DOHH2 (cell line): ENCODE measurements at regions not wholly inside any gene's neighbourhood (a gene's known extent, or its start where the extent isn't known, plus 50 kb on each side); places are given as distances from the start of the nearest gene placed in this dataset.
"Not testable (repeated sequence)": the region's sequence is repeated elsewhere in the genome, so short reads cannot be mapped to it uniquely, and the experiment has no call there.

Source experiments
- H3F3A ChIP-seq: fragments of 200-600 bp; sonication (generic), shearing (Covaris generic); 2 replicates; pipeline ENCODE4 v1.6.0; 2016; ENCODE audit warnings: antibody characterized with exemption, mild to moderate bottlenecking; ENCODE audit not compliant: control insufficient read depth, insufficient read depth
- H3K27ac ChIP-seq: fragments of 200-600 bp; sonication (generic); 2 replicates; pipeline ENCODE4 v1.5.1; 2014; ENCODE audit warnings: low read depth, mild to moderate bottlenecking, low read length, moderate library complexity
- H3K27me3 ChIP-seq: fragments of 200-600 bp; sonication (generic); 2 replicates; pipeline ENCODE4 v1.6.1; 2014; ENCODE audit warnings: mild to moderate bottlenecking, low read length, mixed read lengths; ENCODE audit not compliant: control insufficient read depth
- H3K36me3 ChIP-seq: fragments of 200-600 bp; sonication (generic); 2 replicates; pipeline ENCODE4 v1.6.1; 2014; ENCODE audit warnings: mild to moderate bottlenecking, low read length, moderate library complexity, mixed read lengths; ENCODE audit not compliant: control insufficient read depth
- H3K4me1 ChIP-seq: fragments of 200-600 bp; sonication (generic); 2 replicates; pipeline ENCODE4 v1.6.1; 2014; ENCODE audit warnings: mild to moderate bottlenecking, low read length, mixed read lengths; ENCODE audit not compliant: control insufficient read depth
- H3K4me2 ChIP-seq: fragments of 200-600 bp; sonication (generic); 2 replicates; pipeline ENCODE4 v1.6.0; 2014; ENCODE audit warnings: mild to moderate bottlenecking, low read length, moderate library complexity
- H3K4me3 ChIP-seq: fragments of 200-600 bp; sonication (generic); 2 replicates; pipeline ENCODE4 v1.5.1; 2014; ENCODE audit warnings: mild to moderate bottlenecking, low read length, mixed read lengths
- H3K79me2 ChIP-seq: fragments of 200-600 bp; sonication (generic); 2 replicates; pipeline ENCODE4 v1.6.1; 2014; ENCODE audit warnings: mild to moderate bottlenecking, low read length, mixed read lengths; ENCODE audit not compliant: control insufficient read depth
- H3K9me2 ChIP-seq: fragments of 200-600 bp; sonication (generic); replicated peaks from 2 replicates; pipeline ENCODE4 v1.6.1; 2014; ENCODE audit warnings: mild to moderate bottlenecking, low read length, mixed read lengths; ENCODE audit not compliant: control insufficient read depth
- H3K9me3 ChIP-seq: fragments of 200-600 bp; sonication (generic); 2 replicates; pipeline ENCODE4 v1.6.1; 2014; ENCODE audit warnings: antibody characterized with exemption, low read length, mixed read lengths; ENCODE audit not compliant: control insufficient read depth, insufficient read depth
- H4K20me1 ChIP-seq: fragments of 200-600 bp; sonication (generic); 2 replicates; pipeline ENCODE4 v1.6.0; 2014; ENCODE audit warnings: low read depth, mild to moderate bottlenecking, antibody characterized with exemption, low read length, moderate library complexity; ENCODE audit not compliant: control insufficient read depth, insufficient read depth
- EZH2phosphoT487 ChIP-seq: fragments of 200-600 bp; sonication (generic); IDR thresholded peaks from 2 replicates; pipeline ENCODE4 v1.6.1; 2017; ENCODE audit warnings: borderline replicate concordance, mild to moderate bottlenecking, antibody characterized with exemption, low read length, moderate library complexity, mixed read lengths
- TF ChIP-seq, protein P1 (sequence below): fragments of 200-600 bp; sonication (generic); IDR thresholded peaks from one replicate; pipeline ENCODE4 v1.5.1; 2014; ENCODE audit warnings: antibody characterized with exemption, mild to moderate bottlenecking, low read depth, low read length; ENCODE audit not compliant: poor library complexity, severe bottlenecking

- H3K9me3 ChIP-seq: no peaks in the 10 kb centered on the region
- no peaks in the 10 kb centered on the region for H4K20me1 ChIP-seq
- H3K27me3 ChIP-seq: no peaks in the 10 kb centered on the region; the same call in 1 of the 2 replicates
- no peak overlapping the region for H3K4me3 ChIP-seq
- no peak overlapping the region for H3K4me2 ChIP-seq
- no peak overlapping the region for H3K27ac ChIP-seq
- no peaks in the 10 kb centered on the region for H3K4me1 ChIP-seq
- H3K36me3 ChIP-seq: no peaks in the 10 kb centered on the region
- H3F3A ChIP-seq: no peaks in the 10 kb centered on the region
- no peaks in the 10 kb centered on the region for H3K9me2 ChIP-seq
- TF ChIP-seq EZH2phosphoT487: no peak
- TF ChIP-seq, protein P1, sequence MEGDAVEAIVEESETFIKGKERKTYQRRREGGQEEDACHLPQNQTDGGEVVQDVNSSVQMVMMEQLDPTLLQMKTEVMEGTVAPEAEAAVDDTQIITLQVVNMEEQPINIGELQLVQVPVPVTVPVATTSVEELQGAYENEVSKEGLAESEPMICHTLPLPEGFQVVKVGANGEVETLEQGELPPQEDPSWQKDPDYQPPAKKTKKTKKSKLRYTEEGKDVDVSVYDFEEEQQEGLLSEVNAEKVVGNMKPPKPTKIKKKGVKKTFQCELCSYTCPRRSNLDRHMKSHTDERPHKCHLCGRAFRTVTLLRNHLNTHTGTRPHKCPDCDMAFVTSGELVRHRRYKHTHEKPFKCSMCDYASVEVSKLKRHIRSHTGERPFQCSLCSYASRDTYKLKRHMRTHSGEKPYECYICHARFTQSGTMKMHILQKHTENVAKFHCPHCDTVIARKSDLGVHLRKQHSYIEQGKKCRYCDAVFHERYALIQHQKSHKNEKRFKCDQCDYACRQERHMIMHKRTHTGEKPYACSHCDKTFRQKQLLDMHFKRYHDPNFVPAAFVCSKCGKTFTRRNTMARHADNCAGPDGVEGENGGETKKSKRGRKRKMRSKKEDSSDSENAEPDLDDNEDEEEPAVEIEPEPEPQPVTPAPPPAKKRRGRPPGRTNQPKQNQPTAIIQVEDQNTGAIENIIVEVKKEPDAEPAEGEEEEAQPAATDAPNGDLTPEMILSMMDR: no peak
- no peaks in the 10 kb centered on the region for H3K79me2 ChIP-seq
These were observed 81.4 kb downstream of the NENF start for GRCh38 chr1:212514056-212514614.

- Histone ChIP-seq H3K4me3 (no peak overlapping the region), H3K4me1 (no peaks in the 10 kb centered on the region), H3K9me2 (no peaks in the 10 kb centered on the region), H3K36me3 (no peaks in the 10 kb centered on the region), H4K20me1 (no peaks in the 10 kb centered on the region), H3F3A (no peaks in the 10 kb centered on the region), H3K27me3 (no peaks in the 10 kb centered on the region; the same call in 1 of the 2 replicates), H3K79me2 (no peaks in the 10 kb centered on the region), H3K4me2 (no peak overlapping the region), H3K27ac (no peak overlapping the region), H3K9me3 (no peaks in the 10 kb centered on the region)
- TF ChIP-seq, protein P1: no peak
- no peak for TF ChIP-seq EZH2phosphoT487
These were observed 82.1 kb downstream of the NENF start for GRCh38 chr1:212514782-212515181.

DNA sequence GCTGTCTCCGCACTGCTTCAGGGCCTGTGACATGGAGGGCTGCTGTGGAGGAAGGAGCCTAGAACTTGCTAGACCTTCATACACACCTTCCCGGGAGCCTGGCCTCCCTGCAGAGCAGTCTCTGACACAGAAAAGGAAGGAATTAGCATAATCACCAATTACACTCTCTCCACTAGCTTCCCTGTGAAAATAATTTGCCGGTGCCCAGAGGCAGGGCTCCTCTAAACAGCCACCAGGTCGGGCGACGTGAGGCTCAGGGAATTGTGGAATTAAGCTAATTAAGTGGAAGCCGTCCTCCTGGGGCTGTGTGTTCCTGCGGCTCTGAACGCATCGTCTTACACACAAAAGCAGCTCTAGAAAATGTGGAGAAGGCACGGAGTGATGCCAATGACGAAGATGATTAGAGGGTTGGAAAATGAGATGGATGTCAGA lies 82.6 kb downstream of the NENF start:
- Histone ChIP-seq H3K4me3 (no peak overlapping the region), H3K36me3 (no peaks in the 10 kb centered on the region), H4K20me1 (no peaks in the 10 kb centered on the region), H3K9me3 (no peaks in the 10 kb centered on the region), H3K27me3 (no peaks in the 10 kb centered on the region; the same call in 1 of the 2 replicates), H3K4me1 (no peaks in the 10 kb centered on the region), H3K9me2 (no peaks in the 10 kb centered on the region), H3F3A (no peaks in the 10 kb centered on the region), H3K4me2 (no peak overlapping the region), H3K27ac (no peak overlapping the region), H3K79me2 (no peaks in the 10 kb centered on the region)
- TF ChIP-seq, protein P1: no peak
- TF ChIP-seq EZH2phosphoT487: no peak

DNA sequence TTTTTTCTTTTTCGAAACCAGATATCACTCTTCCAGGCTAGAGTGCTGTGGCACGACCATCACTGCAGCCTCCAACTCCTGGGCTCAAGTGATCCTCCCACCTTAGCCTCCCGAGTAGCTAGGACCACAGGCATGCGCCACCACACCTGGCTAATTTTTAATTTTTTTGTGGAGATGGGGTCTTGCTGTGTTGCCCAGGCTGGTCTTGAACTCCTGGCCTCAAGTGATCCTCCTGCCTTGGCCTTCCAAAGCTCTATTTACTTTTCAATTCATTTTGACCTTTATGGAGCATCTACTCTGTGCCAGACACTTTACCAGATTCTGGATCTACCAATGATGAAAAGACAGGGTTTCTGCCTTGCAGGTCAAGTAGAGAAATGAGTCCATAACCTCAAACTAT lies 83.3 kb downstream of the NENF start:
- H3K4me3 ChIP-seq, H3K4me2 ChIP-seq, H3K27ac ChIP-seq, H3F3A ChIP-seq, H4K20me1 ChIP-seq, H3K9me2 ChIP-seq, H3K27me3 ChIP-seq, H3K9me3 ChIP-seq, H3K36me3 ChIP-seq, H3K4me1 ChIP-seq, H3K79me2 ChIP-seq: not testable (repeated sequence)
